ENCODE measurements at regions not wholly inside any gene's neighbourhood (a gene's known extent, or its start where the extent isn't known, plus 50 kb on each side); places are given as distances from the start of the nearest gene placed in this dataset.
A peak's percentile ranks its signal among the peaks of the same experiment; 100 is the strongest.

- no peak overlapping the region for H3K27ac ChIP-seq (ENCODE audit: low read depth)
- 33% methylated on average over 3 of the region's 3 CpGs for WGBS
- H3K4me1 ChIP-seq (ENCODE audit: insufficient read depth): no peaks in the 10 kb centered on the region
- no peak overlapping the region for H3K4me3 ChIP-seq (ENCODE audit: low read depth, low read length)
- no peaks in the 10 kb centered on the region for H3K36me3 ChIP-seq (ENCODE audit: insufficient read depth)
- DNase-seq (ENCODE audit: extremely low spot score): no peak
These were observed 51.0 kb upstream of the ASIP start for GRCh38 chr20:34190262-34190661.

GRCh38 chr20:34190679-34191090, 50.5 kb upstream of the ASIP start:
- no peaks in the 10 kb centered on the region for H3K4me1 ChIP-seq (ENCODE audit: insufficient read depth)
- H3K36me3 ChIP-seq (ENCODE audit: insufficient read depth): no peaks in the 10 kb centered on the region
- H3K4me3 ChIP-seq (ENCODE audit: low read depth, low read length): no peak overlapping the region
- 7% methylated on average over 3 of the region's 3 CpGs for WGBS
- DNase-seq (ENCODE audit: extremely low spot score): peak; percentile 52
- no peak overlapping the region for H3K27ac ChIP-seq (ENCODE audit: low read depth)

All from urinary bladder (tissue), 3 donors.